ENCODE measurements at regions not wholly inside any gene's neighbourhood (a gene's known extent, or its start where the extent isn't known, plus 50 kb on each side); places are given as distances from the start of the nearest gene placed in this dataset.

GRCh38 chr17:15888436-15888835 is 56.5 kb upstream of the ADORA2B start:
- Histone ChIP-seq H3K27me3 (ENCODE audit: control insufficient read depth, insufficient read depth, low read length) (no peaks in the 10 kb centered on the region), H3K27ac (ENCODE audit: low read length) (no peak overlapping the region), H3K4me1 (ENCODE audit: control insufficient read depth, insufficient read depth, low read length) (peaks cover 2% of the 10 kb centered on the region; the same call in 1 of the 2 replicates), H3K36me3 (ENCODE audit: control insufficient read depth, insufficient read depth, low read length) (no peaks in the 10 kb centered on the region), H3K4me3 (ENCODE audit: low read depth in 2 of 2, low read length in 2 of 2) (no peak overlapping the region), H3K9me3 (ENCODE audit: control insufficient read depth, insufficient read depth, low read depth, low read length) (no peaks in the 10 kb centered on the region)
- in situ Hi-C loops (cut with HindIII; ENCODE audit: low pct_unique_long_range_greater_than_20kb, low sequenced_read_pairs) (no loop called here), intact Hi-C loops (cut with micrococcal nuclease; ENCODE audit: unreplicated experiment) (no loop called here)
- ChIA-PET POLR2A (no interaction called here), CTCF (no interaction called here)
- TF ChIP-seq TCF7L2 (IDR thresholded peaks at IDR 0.05; ENCODE audit: low read depth, low read length) (no peak), CTCF (IDR thresholded peaks at IDR 0.05) (no peak), SIN3A (IDR thresholded peaks at IDR 0.05; ENCODE audit: borderline replicate concordance, insufficient read depth, low read depth, low read length) (no peak), POLR2AphosphoS5 (IDR thresholded peaks at IDR 0.05; ENCODE audit: low read depth, low read length) (no peak)
- TF ChIP-seq, protein P1, sequence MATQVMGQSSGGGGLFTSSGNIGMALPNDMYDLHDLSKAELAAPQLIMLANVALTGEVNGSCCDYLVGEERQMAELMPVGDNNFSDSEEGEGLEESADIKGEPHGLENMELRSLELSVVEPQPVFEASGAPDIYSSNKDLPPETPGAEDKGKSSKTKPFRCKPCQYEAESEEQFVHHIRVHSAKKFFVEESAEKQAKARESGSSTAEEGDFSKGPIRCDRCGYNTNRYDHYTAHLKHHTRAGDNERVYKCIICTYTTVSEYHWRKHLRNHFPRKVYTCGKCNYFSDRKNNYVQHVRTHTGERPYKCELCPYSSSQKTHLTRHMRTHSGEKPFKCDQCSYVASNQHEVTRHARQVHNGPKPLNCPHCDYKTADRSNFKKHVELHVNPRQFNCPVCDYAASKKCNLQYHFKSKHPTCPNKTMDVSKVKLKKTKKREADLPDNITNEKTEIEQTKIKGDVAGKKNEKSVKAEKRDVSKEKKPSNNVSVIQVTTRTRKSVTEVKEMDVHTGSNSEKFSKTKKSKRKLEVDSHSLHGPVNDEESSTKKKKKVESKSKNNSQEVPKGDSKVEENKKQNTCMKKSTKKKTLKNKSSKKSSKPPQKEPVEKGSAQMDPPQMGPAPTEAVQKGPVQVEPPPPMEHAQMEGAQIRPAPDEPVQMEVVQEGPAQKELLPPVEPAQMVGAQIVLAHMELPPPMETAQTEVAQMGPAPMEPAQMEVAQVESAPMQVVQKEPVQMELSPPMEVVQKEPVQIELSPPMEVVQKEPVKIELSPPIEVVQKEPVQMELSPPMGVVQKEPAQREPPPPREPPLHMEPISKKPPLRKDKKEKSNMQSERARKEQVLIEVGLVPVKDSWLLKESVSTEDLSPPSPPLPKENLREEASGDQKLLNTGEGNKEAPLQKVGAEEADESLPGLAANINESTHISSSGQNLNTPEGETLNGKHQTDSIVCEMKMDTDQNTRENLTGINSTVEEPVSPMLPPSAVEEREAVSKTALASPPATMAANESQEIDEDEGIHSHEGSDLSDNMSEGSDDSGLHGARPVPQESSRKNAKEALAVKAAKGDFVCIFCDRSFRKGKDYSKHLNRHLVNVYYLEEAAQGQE (IDR thresholded peaks at IDR 0.05; ENCODE audit: insufficient read depth in 1 of 2, low read depth in 2 of 2, low read length in 1 of 2) = no peak
- BruUV-seq (replicated peaks) = no TSS peak
- no peak for DNase-seq (ENCODE audit: low read depth, low spot score)
- ATAC-seq = no peak

- H3K4me3 ChIP-seq (ENCODE audit: low read depth in 2 of 2, low read length in 2 of 2) = no peak overlapping the region
- TF ChIP-seq, protein P1 (IDR thresholded peaks at IDR 0.05; ENCODE audit: insufficient read depth in 1 of 2, low read depth in 2 of 2, low read length in 1 of 2) = no peak
- ATAC-seq (no peak), DNase-seq (ENCODE audit: low read depth, low spot score) (no peak)
- intact Hi-C loops (cut with micrococcal nuclease; ENCODE audit: unreplicated experiment) = no loop called here
- no peak overlapping the region for H3K27ac ChIP-seq (ENCODE audit: low read length)
- H3K27me3 ChIP-seq (ENCODE audit: control insufficient read depth, insufficient read depth, low read length) = no peaks in the 10 kb centered on the region
- ChIA-PET POLR2A (no interaction called here), CTCF (no interaction called here)
- peaks cover 2% of the 10 kb centered on the region; the same call in 1 of the 2 replicates for H3K4me1 ChIP-seq (ENCODE audit: control insufficient read depth, insufficient read depth, low read length)
- BruUV-seq (replicated peaks) = no TSS peak
- H3K9me3 ChIP-seq (ENCODE audit: control insufficient read depth, insufficient read depth, low read depth, low read length) = no peaks in the 10 kb centered on the region
- no peaks in the 10 kb centered on the region for H3K36me3 ChIP-seq (ENCODE audit: control insufficient read depth, insufficient read depth, low read length)
- in situ Hi-C loops (cut with HindIII; ENCODE audit: low pct_unique_long_range_greater_than_20kb, low sequenced_read_pairs) = no loop called here
These were observed 54.5 kb upstream of the ADORA2B start for GRCh38 chr17:15890279-15890892.
